ENCODE measurements at regions not wholly inside any gene's neighbourhood (a gene's known extent, or its start where the extent isn't known, plus 50 kb on each side); places are given as distances from the start of the nearest gene placed in this dataset.
"Not testable (repeated sequence)": the region's sequence is repeated elsewhere in the genome, so short reads cannot be mapped to it uniquely, and the experiment has no call there.

DNA sequence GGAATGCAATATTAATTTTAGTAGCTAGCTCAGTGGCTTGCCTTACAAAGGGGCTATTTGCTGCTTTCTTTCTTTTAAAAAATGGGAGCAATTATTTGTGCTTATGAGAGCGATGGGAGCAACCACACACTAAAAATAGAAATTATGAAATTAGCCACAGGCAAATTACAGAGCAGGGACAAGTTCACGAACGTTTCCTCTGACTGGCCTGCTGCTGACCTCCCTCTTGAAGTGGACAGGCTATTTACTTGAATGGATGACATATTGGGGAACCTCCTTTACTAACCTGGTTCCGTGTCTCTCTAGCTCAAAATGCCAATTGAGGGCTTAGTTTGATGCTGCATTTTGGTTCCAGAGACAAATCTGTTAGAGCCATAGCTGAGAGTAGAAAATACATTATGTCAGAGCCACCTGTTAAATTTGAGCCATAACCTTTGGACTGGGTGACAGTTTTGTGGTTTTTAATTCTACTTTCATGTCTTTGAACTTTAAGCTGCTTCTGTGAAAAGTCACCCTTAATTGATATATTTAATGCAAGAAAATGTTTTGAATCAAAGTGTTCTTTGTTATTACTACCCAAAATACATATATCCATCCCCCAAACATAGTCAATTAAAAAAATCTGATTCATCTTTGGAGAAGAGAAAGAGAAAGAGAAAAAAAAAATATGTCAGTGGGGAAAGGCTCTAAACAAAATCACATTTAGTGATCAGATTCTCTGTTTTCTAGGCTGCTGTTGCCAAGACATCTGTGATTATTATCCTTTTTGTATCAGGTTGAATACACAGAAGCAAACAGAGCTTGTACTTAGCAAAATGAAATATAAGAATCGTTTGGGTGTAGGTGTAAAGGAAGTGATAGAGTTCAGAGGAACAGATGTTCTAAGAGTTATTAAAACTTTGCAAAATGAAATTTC is 351.9 kb downstream of the ADGRL2 start:
- no peak for DNase-seq

- no peak for DNase-seq
Measured at GRCh38 chr1:82145656-82146055, 344.9 kb downstream of the ADGRL2 start.

DNA sequence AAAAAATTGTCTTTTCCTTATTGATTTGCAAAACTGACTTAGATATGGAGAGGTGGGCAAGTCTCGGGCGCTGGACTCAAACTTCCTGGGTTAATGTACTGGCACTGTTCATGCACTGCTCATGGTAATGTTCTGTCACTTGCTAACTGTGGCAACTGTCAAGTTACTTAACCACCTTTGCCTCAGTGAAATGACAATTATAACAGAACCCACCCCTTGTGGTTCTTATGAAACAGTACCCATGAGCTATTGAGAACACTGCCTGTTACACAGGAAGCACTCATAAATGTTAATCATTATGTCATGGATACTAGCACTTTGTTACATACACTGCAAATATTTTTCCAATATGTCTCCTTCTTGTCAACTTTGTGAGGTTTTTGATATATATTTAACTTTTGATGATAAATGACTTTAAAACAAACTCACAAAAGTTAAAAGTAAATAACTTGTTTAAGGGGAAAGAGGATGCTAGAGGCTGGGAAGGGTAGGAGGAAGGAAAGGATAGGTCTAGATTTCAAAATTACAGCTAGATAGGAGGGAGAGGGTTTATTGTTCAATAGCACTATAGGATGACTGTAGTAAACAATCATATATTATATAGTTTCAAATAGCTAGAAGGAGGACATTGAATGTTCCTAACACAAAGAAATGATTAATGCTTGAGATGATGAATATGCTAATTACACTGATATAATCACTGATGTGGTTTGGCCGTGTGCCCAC is 342.5 kb downstream of the ADGRL2 start:
- DNase-seq: no peak

DNA sequence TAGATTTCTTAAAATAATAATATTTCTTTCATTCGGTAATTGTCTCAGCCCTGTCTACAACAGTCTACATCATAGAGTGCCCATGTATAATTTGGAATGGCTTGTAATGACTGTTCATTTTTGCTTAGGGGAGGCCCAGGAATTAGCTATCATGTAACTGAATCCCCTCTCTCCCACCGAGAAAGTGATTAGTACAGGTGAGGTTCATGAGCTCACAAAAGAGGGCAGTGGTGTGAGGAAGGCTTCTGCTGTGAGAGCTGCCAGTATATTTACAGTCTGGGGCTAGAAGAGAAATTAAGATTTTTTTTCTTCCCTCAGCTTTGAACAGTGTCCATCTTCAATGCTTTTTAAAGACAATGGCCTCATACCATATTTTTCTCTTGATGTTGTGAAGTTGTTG is 340.7 kb downstream of the ADGRL2 start:
- no peak for DNase-seq

DNA sequence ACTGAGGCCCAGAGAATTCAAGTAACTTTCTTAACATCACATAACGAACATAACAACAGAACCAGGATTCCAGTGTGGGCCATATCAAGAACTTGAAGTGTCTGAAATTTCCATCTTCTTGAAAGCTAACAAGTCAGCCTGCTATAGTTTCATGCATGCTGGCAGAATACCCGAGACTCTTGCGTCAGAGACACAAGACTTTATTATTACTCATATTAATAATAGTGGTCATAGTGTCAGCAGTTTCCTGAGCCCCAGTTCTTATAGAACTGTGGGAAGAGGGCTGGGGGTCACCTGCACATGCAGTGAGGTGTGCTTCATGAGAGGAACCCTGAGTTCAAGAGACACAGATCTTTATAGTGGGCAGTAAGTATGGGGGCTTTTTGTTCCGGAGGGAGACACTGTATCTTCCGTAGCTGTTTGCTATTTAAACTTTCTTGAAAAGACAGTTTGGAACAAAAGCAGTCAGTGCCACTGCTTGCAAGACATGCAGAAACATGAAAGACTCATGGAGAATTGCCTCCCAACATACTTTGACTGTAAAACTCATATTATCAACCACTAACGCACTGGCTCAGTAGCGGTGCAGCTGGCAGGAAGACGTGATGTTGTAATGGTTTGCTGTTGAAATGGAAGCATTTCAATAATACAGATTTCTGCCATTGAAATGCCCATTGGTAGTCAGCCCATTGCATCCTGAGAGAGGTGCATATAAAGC is 339.2 kb downstream of the ADGRL2 start:
- no peak for DNase-seq

- DNase-seq: not testable (repeated sequence)
Measured at GRCh38 chr1:82136351-82136750, 335.6 kb downstream of the ADGRL2 start.

GRCh38 chr1:82125866-82126265 is 325.1 kb downstream of the ADGRL2 start:
- DNase-seq: no peak

DNA sequence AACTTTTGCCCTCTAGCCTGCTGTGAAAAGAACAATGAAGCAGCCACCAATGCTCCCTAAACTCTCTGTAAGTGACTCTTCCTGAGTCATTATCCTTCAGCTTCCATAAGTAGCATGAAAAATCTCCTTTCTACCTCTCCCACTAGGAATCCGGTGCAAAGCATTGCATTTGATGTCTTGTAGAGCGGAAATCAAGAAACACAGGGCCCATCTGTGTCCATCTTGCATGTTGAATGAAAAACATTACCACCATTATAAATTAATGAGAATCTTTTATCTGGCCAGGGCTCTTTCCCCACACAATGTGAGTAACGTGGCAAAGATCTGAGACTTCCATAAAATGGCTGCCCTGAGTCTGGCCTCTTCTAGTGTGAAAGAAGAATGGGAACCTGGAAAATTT is 324.4 kb downstream of the ADGRL2 start:
- no peak for DNase-seq

DNA sequence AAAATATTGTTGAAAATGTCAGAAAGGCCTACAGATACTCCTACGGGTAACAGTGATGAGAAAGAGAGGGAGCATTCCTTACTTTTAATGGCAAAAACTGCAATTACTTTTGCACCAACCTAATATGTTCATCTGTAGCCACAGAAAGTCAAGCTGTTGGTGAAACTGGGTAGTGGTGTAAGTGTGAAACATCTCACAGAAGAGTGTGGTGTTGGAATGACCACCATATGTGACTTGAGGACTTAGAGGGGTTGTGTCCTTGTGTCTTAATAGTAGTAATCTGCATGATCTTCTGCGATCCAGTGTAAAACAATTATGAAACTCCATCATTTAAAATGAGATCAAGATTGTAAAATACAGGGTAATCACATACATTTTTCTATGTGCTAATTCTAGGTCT is 320.7 kb downstream of the ADGRL2 start:
- no peak for DNase-seq

DNA sequence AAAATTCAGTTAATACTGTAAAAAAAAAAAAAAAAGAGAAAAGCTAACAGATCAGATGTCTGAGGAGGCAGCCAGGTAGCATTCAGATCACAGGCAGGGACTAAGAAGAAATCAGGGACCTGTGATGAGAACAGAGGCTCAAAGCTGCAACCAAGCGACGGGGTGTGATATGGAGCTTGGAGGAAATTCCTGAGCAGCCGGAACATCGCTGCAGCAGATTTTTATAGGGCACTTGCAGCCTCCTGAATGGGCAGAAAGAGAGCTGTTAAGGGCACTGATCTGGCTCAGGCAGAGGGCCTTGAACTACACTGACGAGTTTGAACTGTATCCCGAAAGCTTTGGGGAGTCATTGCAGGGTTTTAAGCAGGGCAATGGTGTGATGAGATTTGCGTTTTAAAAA is 315.4 kb downstream of the ADGRL2 start:
- DNase-seq: no peak

- no peak for DNase-seq
Measured at GRCh38 chr1:82114887-82115286, 314.2 kb downstream of the ADGRL2 start.

DNA sequence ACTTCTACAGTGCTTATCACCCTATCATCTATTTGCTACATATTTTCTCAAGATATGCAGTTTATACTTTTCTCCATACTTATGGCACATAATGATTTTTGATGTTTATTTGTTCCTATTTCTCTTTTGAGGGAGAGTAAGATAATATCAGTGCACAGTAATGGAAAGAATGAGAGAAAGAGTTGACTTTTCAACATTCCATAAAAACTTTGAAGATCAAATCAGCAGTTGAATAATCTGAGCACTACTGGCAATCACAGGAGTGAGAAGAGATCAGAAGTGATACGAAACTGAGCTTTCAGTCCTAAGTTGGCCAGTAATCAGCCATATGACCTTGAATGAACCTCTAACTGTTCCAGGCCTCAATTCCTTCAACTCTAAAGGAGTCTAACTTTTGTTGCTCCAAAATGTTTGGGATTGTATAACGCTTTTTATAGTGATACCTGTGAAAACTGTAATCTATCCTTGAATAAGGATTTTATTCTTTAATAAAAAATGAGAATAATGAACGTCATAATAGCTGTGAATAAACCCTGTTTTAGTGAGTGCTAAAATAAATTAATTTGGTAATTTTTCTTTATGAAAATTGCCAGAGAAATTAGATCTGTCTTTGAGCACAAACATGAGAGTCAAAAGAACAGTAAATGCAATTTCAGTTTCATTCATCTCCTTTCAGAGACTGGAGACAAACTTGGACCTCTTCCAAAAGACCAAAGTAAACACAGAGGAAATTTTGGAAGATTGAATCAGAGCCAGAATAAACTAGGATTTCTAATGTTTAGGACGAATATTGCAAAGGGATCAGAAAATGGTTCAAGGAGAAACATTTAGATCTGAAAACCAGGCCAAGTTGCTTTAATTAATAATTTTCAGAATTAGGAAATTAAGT is 309.9 kb downstream of the ADGRL2 start:
- DNase-seq: no peak

- no peak for DNase-seq
Measured at GRCh38 chr1:82108843-82109242, 308.1 kb downstream of the ADGRL2 start.

GRCh38 chr1:82106672-82107071 is 305.9 kb downstream of the ADGRL2 start:
- DNase-seq: no peak

DNA sequence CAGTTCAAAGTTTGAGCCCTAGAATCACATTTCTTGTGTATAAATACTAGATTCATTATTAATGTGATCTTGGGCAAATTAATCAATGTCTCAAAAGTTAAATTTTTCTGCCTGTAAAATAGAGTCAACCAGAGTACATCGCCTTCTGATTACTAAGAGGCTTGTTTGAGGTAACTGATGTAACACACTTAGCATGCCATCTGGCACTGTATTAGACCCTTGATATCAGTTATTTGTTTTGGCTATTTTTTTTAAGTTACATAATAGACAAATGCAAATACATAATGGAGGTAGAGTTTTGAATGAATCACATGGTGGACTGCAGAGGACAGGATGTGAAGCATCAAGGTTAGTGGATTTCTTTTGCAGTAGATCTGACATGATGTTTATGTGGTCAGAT is 298.4 kb downstream of the ADGRL2 start:
- DNase-seq: no peak

- no peak for DNase-seq
Measured at GRCh38 chr1:82094136-82094535, 293.4 kb downstream of the ADGRL2 start.

- DNase-seq: no peak
Measured at GRCh38 chr1:82091729-82092128, 291.0 kb downstream of the ADGRL2 start.

GRCh38 chr1:82091265-82091664 is 290.5 kb downstream of the ADGRL2 start:
- DNase-seq: no peak

GRCh38 chr1:82090104-82090503 is 289.4 kb downstream of the ADGRL2 start:
- DNase-seq: no peak

GRCh38 chr1:82086739-82087138 is 286.0 kb downstream of the ADGRL2 start:
- no peak for DNase-seq

DNA sequence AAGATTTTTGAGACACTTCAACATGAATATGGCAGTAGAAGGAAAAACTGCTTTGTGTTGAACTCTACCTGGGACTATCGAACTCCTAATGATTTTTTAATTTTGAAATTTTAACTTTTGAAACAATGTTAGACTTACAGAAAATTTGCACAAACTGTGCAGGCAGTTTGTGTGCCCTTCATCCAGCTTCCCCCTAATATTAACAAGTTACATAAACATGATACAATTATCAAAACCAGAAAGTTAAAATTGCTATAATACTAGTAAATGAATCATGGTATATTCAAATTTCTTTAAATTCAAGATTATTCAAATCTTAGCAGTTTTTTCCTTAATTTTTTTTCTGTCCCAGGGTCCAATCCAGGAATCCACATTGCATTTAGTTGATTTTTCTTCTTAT is 278.9 kb downstream of the ADGRL2 start:
- DNase-seq: no peak

DNA sequence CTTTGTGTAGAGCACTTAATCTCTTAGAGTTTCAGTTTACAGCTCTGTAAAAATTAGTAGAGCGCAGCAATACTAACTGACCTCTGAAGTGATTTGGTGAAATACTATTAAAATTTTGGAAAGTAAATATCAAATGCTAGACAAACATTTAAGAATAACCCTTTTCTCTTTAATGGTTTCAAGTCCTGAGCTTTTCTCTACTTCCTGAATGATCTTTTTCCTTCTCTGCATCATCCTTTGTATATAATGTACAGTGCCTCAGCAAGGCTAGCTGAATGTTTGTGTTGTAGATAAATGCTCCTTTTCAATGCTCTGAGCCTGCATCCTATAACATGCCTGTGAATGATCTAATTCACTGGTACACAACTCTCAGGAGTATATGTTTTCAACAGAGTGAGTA is 272.9 kb downstream of the ADGRL2 start:
- DNase-seq: no peak

GRCh38 chr1:82073071-82073470 is 272.3 kb downstream of the ADGRL2 start:
- DNase-seq: no peak
